Parathyroid adenoma (tissue), 2 donors: ENCODE measurements at regions not wholly inside any gene's neighbourhood (a gene's known extent, or its start where the extent isn't known, plus 50 kb on each side); places are given as distances from the start of the nearest gene placed in this dataset.

Source experiments
- H2AFZ ChIP-seq: fragments of 300-600 bp; sonication (generic); one replicate; pipeline ENCODE4 v1.7.0; 2017; ENCODE audit warnings: antibody characterized with exemption, mild to moderate bottlenecking
- H3K27ac ChIP-seq: fragments of 300-600 bp; sonication (generic); one replicate; pipeline ENCODE4 v1.7.0; 2017
- H3K27me3 ChIP-seq: fragments of 300-600 bp; sonication (generic); one replicate; pipeline ENCODE4 v1.7.0; 2017; ENCODE audit warnings: low read length; ENCODE audit not compliant: control insufficient read depth, insufficient read depth
- H3K36me3 ChIP-seq: fragments of 300-600 bp; sonication (generic); one replicate; pipeline ENCODE4 v1.7.0; 2017; ENCODE audit warnings: low read length; ENCODE audit not compliant: control insufficient read depth, insufficient read depth
- H3K4me1 ChIP-seq: fragments of 300-600 bp; sonication (generic); one replicate; pipeline ENCODE4 v1.7.0; 2017; ENCODE audit warnings: control low read depth
- H3K4me2 ChIP-seq: fragments of 300-600 bp; sonication (generic); one replicate; pipeline ENCODE4 v1.7.0; 2017; ENCODE audit warnings: low read length
- H3K4me3 ChIP-seq: fragments of 300-600 bp; sonication (generic); one replicate; pipeline ENCODE4 v1.7.0; 2017; ENCODE audit warnings: low read depth, low read length
- H3K79me2 ChIP-seq: fragments of 300-600 bp; sonication (generic); one replicate; pipeline ENCODE4 v1.7.0; 2017; ENCODE audit warnings: control low read depth
- H3K9ac ChIP-seq: fragments of 300-600 bp; sonication (generic); one replicate; pipeline ENCODE4 v1.7.0; 2017; ENCODE audit warnings: mild to moderate bottlenecking
- H3K9me3 ChIP-seq: fragments of 300-600 bp; sonication (generic); one replicate; pipeline ENCODE4 v1.7.0; 2017; ENCODE audit warnings: low read length; ENCODE audit not compliant: control insufficient read depth
- TF ChIP-seq, protein P1 (sequence below): fragments of 300-600 bp; sonication (generic); IDR thresholded peaks from one replicate; pipeline ENCODE4 v1.7.0; 2017; ENCODE audit warnings: antibody characterized with exemption, mild to moderate bottlenecking
- donor health status: primary hyperparathyroidism.

DNA sequence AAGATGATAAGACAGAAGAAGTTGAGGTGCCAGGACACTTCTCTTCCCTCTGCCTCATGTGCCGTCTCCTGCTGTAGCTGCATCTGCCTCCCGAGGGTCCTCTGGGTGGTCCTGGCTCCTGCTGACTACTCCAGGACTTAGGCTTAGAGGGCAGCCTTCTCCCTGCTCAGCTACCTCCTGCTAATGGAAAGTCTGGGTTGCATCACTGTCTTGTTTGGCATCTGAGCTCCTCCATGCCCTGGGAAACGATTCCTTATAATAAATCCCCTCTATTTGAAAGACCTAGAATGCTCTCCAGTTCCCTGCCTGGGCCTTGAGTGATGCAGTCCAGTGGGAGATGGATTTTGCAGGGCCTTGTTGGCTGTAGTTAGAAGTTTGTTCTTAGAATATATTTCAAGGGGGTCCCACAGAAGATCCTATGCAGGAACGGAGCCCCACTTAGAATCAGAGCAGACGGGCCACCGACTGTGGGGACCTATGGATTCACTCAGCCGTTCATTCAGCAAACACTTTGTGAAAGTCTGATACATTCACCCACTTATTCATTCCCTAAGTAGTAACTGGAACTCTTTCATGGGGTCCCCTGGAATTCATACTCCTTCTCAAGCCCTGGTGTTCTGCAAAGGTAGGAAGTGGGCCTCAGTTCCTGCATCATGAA, 269.8 kb upstream of the HDAC4 start:
- H3K4me1 ChIP-seq: peaks cover 4% of the 10 kb centered on the region
- no peak overlapping the region for H3K27ac ChIP-seq
- no peaks in the 10 kb centered on the region for H3K9me3 ChIP-seq
- H2AFZ ChIP-seq: no peak overlapping the region
- TF ChIP-seq, protein P1, sequence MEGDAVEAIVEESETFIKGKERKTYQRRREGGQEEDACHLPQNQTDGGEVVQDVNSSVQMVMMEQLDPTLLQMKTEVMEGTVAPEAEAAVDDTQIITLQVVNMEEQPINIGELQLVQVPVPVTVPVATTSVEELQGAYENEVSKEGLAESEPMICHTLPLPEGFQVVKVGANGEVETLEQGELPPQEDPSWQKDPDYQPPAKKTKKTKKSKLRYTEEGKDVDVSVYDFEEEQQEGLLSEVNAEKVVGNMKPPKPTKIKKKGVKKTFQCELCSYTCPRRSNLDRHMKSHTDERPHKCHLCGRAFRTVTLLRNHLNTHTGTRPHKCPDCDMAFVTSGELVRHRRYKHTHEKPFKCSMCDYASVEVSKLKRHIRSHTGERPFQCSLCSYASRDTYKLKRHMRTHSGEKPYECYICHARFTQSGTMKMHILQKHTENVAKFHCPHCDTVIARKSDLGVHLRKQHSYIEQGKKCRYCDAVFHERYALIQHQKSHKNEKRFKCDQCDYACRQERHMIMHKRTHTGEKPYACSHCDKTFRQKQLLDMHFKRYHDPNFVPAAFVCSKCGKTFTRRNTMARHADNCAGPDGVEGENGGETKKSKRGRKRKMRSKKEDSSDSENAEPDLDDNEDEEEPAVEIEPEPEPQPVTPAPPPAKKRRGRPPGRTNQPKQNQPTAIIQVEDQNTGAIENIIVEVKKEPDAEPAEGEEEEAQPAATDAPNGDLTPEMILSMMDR: no peak
- H3K79me2 ChIP-seq: no peaks in the 10 kb centered on the region
- no peak overlapping the region for H3K4me3 ChIP-seq
- H3K27me3 ChIP-seq: no peaks in the 10 kb centered on the region
- H3K9ac ChIP-seq: no peak overlapping the region
- H3K4me2 ChIP-seq: no peak overlapping the region
- no peaks in the 10 kb centered on the region for H3K36me3 ChIP-seq

DNA sequence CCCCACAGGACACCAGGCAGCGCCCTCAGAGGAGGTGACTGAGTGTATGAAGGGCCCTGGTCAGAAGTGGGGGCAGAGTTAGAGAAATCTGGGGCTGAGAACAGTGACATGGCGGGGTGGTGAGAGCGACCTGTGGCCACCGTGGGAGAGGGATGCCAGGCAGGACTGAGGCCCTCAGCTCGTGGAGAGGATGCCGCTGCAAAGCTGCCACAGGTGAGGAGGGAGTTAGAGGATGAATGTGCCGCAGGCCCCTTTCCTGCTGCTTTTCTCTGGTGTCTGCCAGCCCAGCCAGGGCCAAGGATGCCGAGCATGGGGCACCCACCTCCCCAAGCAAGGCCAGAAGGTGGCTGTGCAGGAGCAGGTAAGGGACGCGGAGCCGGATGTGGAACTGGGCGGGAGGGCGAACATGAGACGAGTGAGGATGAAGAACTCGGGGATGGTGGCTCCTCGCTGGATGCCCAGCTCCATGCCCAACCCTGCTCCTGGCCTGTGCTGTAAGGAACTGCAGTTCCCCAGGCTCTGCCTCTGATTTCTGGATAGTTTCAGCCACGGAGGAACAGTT, 269.2 kb upstream of the HDAC4 start:
- TF ChIP-seq, protein P1: no peak
- no peaks in the 10 kb centered on the region for H3K27me3 ChIP-seq
- H3K4me1 ChIP-seq: peaks cover 4% of the 10 kb centered on the region
- no peaks in the 10 kb centered on the region for H3K9me3 ChIP-seq
- no peak overlapping the region for H2AFZ ChIP-seq
- H3K4me3 ChIP-seq: no peak overlapping the region
- H3K27ac ChIP-seq: no peak overlapping the region
- H3K36me3 ChIP-seq: no peaks in the 10 kb centered on the region
- H3K79me2 ChIP-seq: no peaks in the 10 kb centered on the region
- H3K4me2 ChIP-seq: no peak overlapping the region
- no peak overlapping the region for H3K9ac ChIP-seq

DNA sequence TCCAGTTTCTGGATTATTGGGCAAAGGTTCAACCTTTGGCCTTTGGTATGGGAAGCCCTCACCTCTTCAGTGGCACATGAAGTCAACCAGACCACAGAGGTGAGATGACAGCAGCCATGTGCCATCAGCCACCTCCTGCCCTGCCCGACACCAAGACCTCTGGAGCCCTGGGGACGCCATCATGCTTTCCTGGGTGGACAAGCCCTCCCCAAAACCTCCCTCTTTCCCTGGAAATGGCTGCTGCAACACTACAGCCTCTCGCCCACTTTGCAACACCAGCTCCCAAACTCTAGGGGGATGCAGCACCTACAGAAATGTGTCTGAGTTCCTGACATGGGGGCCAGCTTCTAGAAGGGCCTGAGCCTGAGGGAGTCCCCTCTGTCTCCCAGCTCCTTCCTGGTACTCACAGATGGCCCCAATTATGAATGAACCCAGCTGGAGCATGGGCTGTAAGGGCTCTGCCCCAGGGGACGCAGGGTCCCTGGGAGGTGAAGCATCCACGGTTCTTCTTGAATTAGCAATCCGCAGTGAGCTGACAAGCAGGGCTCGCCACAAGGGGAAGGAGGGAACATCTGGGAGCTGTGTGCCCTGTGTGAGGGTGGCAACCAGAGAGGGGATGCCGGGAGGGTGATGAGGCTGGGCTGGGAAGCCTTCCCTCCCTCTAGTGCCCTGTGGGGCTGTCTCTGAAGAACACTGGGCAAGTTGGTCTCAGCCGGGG, 268.5 kb upstream of the HDAC4 start:
- Histone ChIP-seq H3K79me2 (no peaks in the 10 kb centered on the region), H3K27ac (no peak overlapping the region), H3K36me3 (no peaks in the 10 kb centered on the region), H3K4me3 (no peak overlapping the region), H3K4me1 (peaks cover 4% of the 10 kb centered on the region), H3K9me3 (no peaks in the 10 kb centered on the region), H3K27me3 (no peaks in the 10 kb centered on the region), H3K4me2 (no peak overlapping the region), H3K9ac (no peak overlapping the region), H2AFZ (no peak overlapping the region)
- TF ChIP-seq, protein P1: no peak

DNA sequence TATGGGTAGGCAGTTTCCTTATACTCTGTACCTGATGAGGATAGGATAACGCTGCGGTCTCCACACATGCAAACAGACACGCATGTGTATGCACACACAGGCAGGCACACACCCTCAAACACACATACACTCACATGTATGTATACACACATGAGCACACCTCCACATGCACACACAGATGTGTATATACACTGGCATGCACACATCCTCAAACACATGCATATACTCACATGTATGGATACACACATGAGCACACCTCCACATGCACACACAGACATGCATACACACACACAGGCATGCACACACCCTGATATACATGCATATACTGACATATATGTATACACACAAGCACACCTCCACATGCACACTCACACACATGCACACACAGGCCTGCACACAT, 267.8 kb upstream of the HDAC4 start:
- Histone ChIP-seq H3K27me3 (no peaks in the 10 kb centered on the region), H3K4me3 (no peak overlapping the region), H3K36me3 (no peaks in the 10 kb centered on the region), H2AFZ (no peak overlapping the region), H3K9ac (no peak overlapping the region), H3K4me2 (no peak overlapping the region), H3K4me1 (peaks cover 4% of the 10 kb centered on the region), H3K9me3 (no peaks in the 10 kb centered on the region), H3K27ac (no peak overlapping the region), H3K79me2 (no peaks in the 10 kb centered on the region)
- TF ChIP-seq, protein P1: no peak
